ENCODE measurements at regions not wholly inside any gene's neighbourhood (a gene's known extent, or its start where the extent isn't known, plus 50 kb on each side); places are given as distances from the start of the nearest gene placed in this dataset.

DNA sequence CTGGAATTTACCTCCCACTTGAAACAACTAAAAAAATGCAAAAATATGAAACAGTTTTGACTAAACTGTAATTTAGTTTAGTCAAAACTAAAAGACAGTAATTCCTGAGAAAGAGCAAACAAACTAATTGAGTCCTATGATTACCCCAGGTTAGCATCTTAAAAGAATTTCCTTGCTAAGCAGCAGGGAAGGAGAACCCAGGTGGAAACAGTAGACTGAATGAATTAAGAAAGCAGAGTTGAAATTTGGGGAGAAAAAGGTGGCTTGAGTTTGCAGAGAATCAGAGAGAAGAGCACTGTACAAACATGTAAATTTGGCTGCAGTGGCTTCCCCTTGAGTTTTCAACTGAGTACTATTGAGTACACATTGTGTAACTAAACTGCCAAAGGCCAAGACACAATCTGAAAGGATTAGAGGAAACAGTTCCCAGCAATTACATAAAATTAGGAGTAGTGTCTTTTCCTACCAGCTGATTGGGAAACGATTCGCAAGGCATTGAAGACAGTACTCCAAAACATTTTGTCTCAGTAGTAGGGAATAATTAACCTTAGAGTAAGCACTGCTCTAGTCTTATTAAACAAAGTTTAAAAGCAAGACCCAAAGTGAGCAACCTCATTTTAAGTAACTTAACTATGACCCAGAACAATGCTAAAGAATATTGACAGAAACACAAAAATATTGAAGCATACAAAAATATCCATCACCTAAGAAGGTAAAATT lies 820.5 kb downstream of the DACH1 start:
- TF ChIP-seq EZH2 (IDR thresholded peaks at IDR 0.05) (no peak), POLR2AphosphoS5 (IDR thresholded peaks at IDR 0.05; ENCODE audit: borderline replicate concordance, low read depth, low read length) (no peak)

Data from SK-N-MC (cell line).